Breast epithelium (tissue), 4 donors: ENCODE measurements at regions not wholly inside any gene's neighbourhood (a gene's known extent, or its start where the extent isn't known, plus 50 kb on each side); places are given as distances from the start of the nearest gene placed in this dataset.
A peak's percentile ranks its signal among the peaks of the same experiment; 100 is the strongest.

Experiments
- DNase-seq, 2 donors: peaks; one replicate each; pipeline ENCODE4 v3.0.0-alpha.2; 2019; ENCODE audit warnings: low spot score in 2 of 2
- H3K27ac ChIP-seq, 2 donors: fragments of 200-600 bp; sonication (generic) in 1 of 2; one replicate each; pipeline ENCODE4 v1.5.1; 2016 to 2019; ENCODE audit warnings: mild to moderate bottlenecking in 1 of 2
- H3K27me3 ChIP-seq, 2 donors: fragments of 200-600 bp; sonication (generic) in 1 of 2; one replicate each; pipeline versions ENCODE4 v1.5.1 to v1.6.0; 2017 to 2019; ENCODE audit warnings: control low read depth in 1 of 2, mild to moderate bottlenecking in 1 of 2
- H3K36me3 ChIP-seq: fragments of 200-600 bp; one replicate; pipeline ENCODE4 v1.5.1; 2019
- H3K4me1 ChIP-seq, 2 donors: fragments of 200-600 bp; sonication (generic); one replicate each; pipeline ENCODE4 v1.5.1; 2016 to 2019; ENCODE audit warnings: control low read depth in 1 of 2
- H3K4me3 ChIP-seq, 3 donors: fragments of 200-600 bp; sonication (generic); 1 replicate in 2 of 3; 2 replicates in 1 of 3; pipeline ENCODE4 v1.5.1; 2016 to 2019; ENCODE audit warnings: mild to moderate bottlenecking in 3 of 3, moderate library complexity in 2 of 3
- H3K9me3 ChIP-seq, 2 donors: fragments of 200-600 bp; sonication (generic) in 1 of 2; one replicate each; pipeline ENCODE4 v1.5.1; 2016 to 2019; ENCODE audit warnings: control low read depth in 1 of 2
- CTCF ChIP-seq, 3 donors: fragments of 450-650 bp; IDR thresholded peaks; one replicate each; pipeline ENCODE4 v1.5.1; 2016 to 2017; ENCODE audit warnings: antibody characterized with exemption in 3 of 3, mild to moderate bottlenecking in 3 of 3, moderate library complexity in 3 of 3
- POLR2A ChIP-seq: fragments of 450-650 bp; IDR thresholded peaks from one replicate; pipeline ENCODE4 v1.6.1; 2016; ENCODE audit warnings: antibody characterized with exemption, mild to moderate bottlenecking, moderate library complexity
- POLR2AphosphoS5 ChIP-seq, 3 donors: sonication (generic); formaldehyde crosslinking; IDR thresholded peaks; one replicate each; pipeline ENCODE4 v1.6.1; 2017; ENCODE audit warnings: antibody characterized with exemption in 3 of 3
- intact Hi-C: fragments of 100-400 bp; cut with DNase I; formaldehyde crosslinking; loops from one replicate; pipeline ENCODE4 v1.15.1; 2023; ENCODE audit warnings: low total_unique reads

GRCh38 chr12:92444763-92445162, 258.0 kb upstream of the PLEKHG7 start:
- H3K4me1 ChIP-seq = peaks cover 0 to 5% of the 10 kb centered on the region in 2 donors
- H3K27ac ChIP-seq = peak overlapping the region in 1 of 2 donors; percentile 32
- intact Hi-C loops = no loop called here
- no peak for TF ChIP-seq POLR2A
- no peak for TF ChIP-seq POLR2AphosphoS5 (IDR thresholded peaks at IDR 0.05)
- no peak for TF ChIP-seq CTCF (IDR thresholded peaks at IDR 0.05)
- no peak overlapping the region for H3K4me3 ChIP-seq
- no peaks in the 10 kb centered on the region for H3K27me3 ChIP-seq
- H3K9me3 ChIP-seq = no peaks in the 10 kb centered on the region
- DNase-seq = no peak
- H3K36me3 ChIP-seq = no peaks in the 10 kb centered on the region

- intact Hi-C loops = no loop called here
- Histone ChIP-seq H3K36me3 (no peaks in the 10 kb centered on the region), H3K4me1 (peaks cover 0 to 5% of the 10 kb centered on the region in 2 donors), H3K27me3 (no peaks in the 10 kb centered on the region), H3K9me3 (no peaks in the 10 kb centered on the region), H3K27ac (peak overlapping the region in 1 of 2 donors; percentile 38), H3K4me3 (no peak overlapping the region)
- TF ChIP-seq POLR2AphosphoS5 (IDR thresholded peaks at IDR 0.05) = no peak
- no peak for TF ChIP-seq POLR2A
- TF ChIP-seq CTCF (IDR thresholded peaks at IDR 0.05) = no peak
- DNase-seq = no peak
These were observed 260.0 kb upstream of the PLEKHG7 start for GRCh38 chr12:92442782-92443181.

DNA sequence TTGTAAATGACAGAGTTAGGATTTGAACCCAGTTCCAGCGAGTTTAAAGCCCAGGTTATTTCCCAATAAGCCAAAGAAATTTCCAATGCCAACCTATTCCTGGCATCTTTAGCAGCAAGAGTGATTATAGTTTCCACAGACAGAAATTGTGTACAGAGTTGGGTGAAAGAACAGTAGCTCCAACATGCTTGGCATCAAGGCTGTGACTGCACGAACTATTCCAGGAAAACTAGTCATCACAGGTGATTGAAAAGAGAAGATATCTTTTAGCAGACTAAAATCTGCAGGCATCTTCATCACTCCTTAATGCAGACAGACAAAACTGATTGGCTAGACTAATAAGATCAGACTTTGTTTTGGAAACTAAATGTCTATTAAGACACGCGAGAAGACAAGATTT, 262.7 kb upstream of the PLEKHG7 start:
- no peak overlapping the region for H3K4me3 ChIP-seq
- H3K27me3 ChIP-seq = no peaks in the 10 kb centered on the region
- H3K9me3 ChIP-seq = no peaks in the 10 kb centered on the region
- DNase-seq = no peak
- no peaks in the 10 kb centered on the region for H3K36me3 ChIP-seq
- no peaks in the 10 kb centered on the region for H3K4me1 ChIP-seq
- intact Hi-C loops = no loop called here
- peak overlapping the region in 1 of 2 donors; percentile 49 for H3K27ac ChIP-seq
- TF ChIP-seq POLR2A (no peak), CTCF (IDR thresholded peaks at IDR 0.05) (no peak), POLR2AphosphoS5 (IDR thresholded peaks at IDR 0.05) (no peak)

DNA sequence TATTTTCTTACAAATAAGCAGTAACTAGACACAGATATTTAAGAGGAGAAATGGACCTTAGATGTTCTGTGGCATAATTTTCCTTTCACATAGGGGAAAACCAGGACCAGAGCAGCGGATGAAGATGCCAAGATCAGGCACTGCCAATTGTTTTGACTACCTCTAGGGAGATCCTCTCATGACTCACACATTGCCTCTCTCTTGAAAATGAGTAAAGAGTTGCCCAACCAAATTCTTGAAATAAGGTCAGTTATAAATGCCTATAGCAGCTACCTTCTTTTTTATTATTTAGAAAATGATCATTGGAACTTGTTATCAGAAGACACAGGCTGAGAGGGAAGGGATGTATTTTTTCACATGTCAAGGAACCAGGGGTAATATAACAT, 263.4 kb upstream of the PLEKHG7 start:
- Histone ChIP-seq H3K4me1 (no peaks in the 10 kb centered on the region), H3K27me3 (no peaks in the 10 kb centered on the region), H3K36me3 (no peaks in the 10 kb centered on the region), H3K9me3 (no peaks in the 10 kb centered on the region), H3K4me3 (no peak overlapping the region), H3K27ac (peak overlapping the region; percentile 58 to 59)
- TF ChIP-seq POLR2A = no peak
- no peak for TF ChIP-seq POLR2AphosphoS5 (IDR thresholded peaks at IDR 0.05)
- no peak for TF ChIP-seq CTCF (IDR thresholded peaks at IDR 0.05)
- peak in 1 of 2 donors; percentile 46 for DNase-seq
- intact Hi-C loops = no loop called here

DNA sequence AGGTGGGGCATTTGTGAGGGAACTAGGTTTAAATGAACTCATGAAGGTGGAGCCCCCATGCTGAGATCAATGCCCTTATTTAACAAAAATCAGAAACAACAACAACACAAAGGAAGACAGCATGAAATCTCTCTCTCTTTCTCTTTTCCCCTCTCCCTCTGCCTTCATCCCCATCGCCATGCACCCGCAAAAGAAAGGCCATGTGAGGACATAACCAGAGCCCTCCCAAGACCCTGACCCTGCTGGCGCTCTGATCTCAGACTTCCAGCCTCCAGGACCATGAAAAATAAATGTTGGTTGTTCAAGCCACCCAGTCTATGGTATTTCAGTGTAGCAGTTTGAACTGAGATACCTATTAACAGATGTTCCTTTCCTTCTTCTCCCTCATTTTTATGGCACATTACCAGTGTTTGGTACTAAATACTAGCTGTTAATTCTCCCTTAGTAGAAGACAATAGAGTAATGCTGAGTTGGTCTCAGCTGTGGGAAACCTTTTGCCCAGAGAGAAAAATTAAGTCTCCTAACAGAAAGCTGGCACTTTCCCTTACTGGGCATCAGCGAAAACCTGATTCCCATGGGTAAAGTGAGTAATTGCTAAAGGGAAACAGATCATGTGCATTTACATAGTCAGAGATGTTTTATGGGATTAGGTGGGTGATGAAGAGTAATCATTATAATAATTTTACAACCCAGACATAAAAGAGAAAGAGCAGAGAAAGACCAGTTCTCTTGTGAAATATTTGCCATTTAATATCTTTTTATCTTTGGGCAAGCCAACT, 264.0 kb upstream of the PLEKHG7 start:
- Histone ChIP-seq H3K36me3 (no peaks in the 10 kb centered on the region), H3K27ac (peak overlapping the region; percentile 58 to 59)
- no peak for DNase-seq

More for the DNA sequence above, 264.0 kb upstream of the PLEKHG7 start:
- no peaks in the 10 kb centered on the region for H3K9me3 ChIP-seq
- intact Hi-C loops = no loop called here
- H3K27me3 ChIP-seq = no peaks in the 10 kb centered on the region
- TF ChIP-seq CTCF (IDR thresholded peaks at IDR 0.05) (no peak), POLR2AphosphoS5 (IDR thresholded peaks at IDR 0.05) (no peak), POLR2A (no peak)
- H3K4me1 ChIP-seq = no peaks in the 10 kb centered on the region
- H3K4me3 ChIP-seq = no peak overlapping the region
